ENCODE measurements at regions not wholly inside any gene's neighbourhood (a gene's known extent, or its start where the extent isn't known, plus 50 kb on each side); places are given as distances from the start of the nearest gene placed in this dataset.

DNA sequence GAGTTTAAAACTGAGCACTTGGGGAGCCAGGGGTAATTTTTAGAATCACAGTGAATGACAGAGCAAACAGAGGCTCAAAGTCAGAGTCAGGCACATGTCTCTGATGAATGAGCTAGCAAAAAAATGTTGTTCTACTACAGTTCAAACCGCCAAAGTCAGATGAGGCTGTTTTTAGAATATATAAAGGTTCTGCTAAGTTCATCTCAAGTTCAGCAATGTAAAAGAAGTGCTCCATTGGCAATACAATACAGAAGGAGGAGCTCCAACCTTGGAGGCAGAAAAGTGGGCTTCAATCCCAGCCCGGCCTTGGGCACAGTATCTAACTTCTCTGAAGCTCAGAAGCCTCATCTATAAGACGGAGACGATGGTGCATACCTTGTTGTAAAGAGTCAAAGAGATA lies 70.1 kb upstream of the IPO5 start:
- no peak for ATAC-seq
- TF ChIP-seq ZFP30 (CRISPR knock-in tag; IDR thresholded peaks at IDR 0.05) (no peak), PPARA (CRISPR knock-in tag; IDR thresholded peaks at IDR 0.05; ENCODE audit: borderline replicate concordance) (no peak), ISL1 (CRISPR knock-in tag; IDR thresholded peaks at IDR 0.05) (no peak), GLIS3 (CRISPR knock-in tag; IDR thresholded peaks at IDR 0.05) (no peak), TCF4 (CRISPR knock-in tag; IDR thresholded peaks at IDR 0.05; ENCODE audit: borderline replicate concordance) (no peak), ZNF8 (CRISPR knock-in tag; IDR thresholded peaks at IDR 0.05) (no peak), ESRRG (CRISPR knock-in tag; IDR thresholded peaks at IDR 0.05) (no peak), ZFP3 (CRISPR knock-in tag; IDR thresholded peaks at IDR 0.05) (no peak), OSR1 (CRISPR knock-in tag; IDR thresholded peaks at IDR 0.05) (no peak), CSDC2 (CRISPR knock-in tag; IDR thresholded peaks at IDR 0.05) (no peak), TOX (CRISPR knock-in tag; IDR thresholded peaks at IDR 0.05; ENCODE audit: borderline replicate concordance) (no peak), BACH2 (CRISPR knock-in tag; IDR thresholded peaks at IDR 0.05; ENCODE audit: borderline replicate concordance) (no peak), ZC3H10 (CRISPR knock-in tag; IDR thresholded peaks at IDR 0.05) (no peak), ZNF565 (CRISPR knock-in tag; conservative IDR thresholded peaks at IDR 0.05; ENCODE audit: low read depth) (no peak), SNAI2 (CRISPR knock-in tag; IDR thresholded peaks at IDR 0.05) (no peak)
- TF ChIP-seq, protein P1, sequence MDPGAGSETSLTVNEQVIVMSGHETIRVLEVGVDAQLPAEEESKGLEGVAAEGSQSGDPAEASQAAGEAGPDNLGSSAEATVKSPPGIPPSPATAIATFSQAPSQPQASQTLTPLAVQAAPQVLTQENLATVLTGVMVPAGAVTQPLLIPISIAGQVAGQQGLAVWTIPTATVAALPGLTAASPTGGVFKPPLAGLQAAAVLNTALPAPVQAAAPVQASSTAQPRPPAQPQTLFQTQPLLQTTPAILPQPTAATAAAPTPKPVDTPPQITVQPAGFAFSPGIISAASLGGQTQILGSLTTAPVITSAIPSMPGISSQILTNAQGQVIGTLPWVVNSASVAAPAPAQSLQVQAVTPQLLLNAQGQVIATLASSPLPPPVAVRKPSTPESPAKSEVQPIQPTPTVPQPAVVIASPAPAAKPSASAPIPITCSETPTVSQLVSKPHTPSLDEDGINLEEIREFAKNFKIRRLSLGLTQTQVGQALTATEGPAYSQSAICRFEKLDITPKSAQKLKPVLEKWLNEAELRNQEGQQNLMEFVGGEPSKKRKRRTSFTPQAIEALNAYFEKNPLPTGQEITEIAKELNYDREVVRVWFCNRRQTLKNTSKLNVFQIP (CRISPR knock-in tag; IDR thresholded peaks at IDR 0.05; ENCODE audit: borderline replicate concordance, low read depth), result no peak
- TF ChIP-seq, protein P2, sequence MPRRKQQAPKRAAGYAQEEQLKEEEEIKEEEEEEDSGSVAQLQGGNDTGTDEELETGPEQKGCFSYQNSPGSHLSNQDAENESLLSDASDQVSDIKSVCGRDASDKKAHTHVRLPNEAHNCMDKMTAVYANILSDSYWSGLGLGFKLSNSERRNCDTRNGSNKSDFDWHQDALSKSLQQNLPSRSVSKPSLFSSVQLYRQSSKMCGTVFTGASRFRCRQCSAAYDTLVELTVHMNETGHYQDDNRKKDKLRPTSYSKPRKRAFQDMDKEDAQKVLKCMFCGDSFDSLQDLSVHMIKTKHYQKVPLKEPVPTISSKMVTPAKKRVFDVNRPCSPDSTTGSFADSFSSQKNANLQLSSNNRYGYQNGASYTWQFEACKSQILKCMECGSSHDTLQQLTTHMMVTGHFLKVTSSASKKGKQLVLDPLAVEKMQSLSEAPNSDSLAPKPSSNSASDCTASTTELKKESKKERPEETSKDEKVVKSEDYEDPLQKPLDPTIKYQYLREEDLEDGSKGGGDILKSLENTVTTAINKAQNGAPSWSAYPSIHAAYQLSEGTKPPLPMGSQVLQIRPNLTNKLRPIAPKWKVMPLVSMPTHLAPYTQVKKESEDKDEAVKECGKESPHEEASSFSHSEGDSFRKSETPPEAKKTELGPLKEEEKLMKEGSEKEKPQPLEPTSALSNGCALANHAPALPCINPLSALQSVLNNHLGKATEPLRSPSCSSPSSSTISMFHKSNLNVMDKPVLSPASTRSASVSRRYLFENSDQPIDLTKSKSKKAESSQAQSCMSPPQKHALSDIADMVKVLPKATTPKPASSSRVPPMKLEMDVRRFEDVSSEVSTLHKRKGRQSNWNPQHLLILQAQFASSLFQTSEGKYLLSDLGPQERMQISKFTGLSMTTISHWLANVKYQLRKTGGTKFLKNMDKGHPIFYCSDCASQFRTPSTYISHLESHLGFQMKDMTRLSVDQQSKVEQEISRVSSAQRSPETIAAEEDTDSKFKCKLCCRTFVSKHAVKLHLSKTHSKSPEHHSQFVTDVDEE (CRISPR knock-in tag; IDR thresholded peaks at IDR 0.05), result no peak
- TF ChIP-seq, protein P3, sequence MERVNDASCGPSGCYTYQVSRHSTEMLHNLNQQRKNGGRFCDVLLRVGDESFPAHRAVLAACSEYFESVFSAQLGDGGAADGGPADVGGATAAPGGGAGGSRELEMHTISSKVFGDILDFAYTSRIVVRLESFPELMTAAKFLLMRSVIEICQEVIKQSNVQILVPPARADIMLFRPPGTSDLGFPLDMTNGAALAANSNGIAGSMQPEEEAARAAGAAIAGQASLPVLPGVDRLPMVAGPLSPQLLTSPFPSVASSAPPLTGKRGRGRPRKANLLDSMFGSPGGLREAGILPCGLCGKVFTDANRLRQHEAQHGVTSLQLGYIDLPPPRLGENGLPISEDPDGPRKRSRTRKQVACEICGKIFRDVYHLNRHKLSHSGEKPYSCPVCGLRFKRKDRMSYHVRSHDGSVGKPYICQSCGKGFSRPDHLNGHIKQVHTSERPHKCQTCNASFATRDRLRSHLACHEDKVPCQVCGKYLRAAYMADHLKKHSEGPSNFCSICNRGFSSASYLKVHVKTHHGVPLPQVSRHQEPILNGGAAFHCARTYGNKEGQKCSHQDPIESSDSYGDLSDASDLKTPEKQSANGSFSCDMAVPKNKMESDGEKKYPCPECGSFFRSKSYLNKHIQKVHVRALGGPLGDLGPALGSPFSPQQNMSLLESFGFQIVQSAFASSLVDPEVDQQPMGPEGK (CRISPR knock-in tag; IDR thresholded peaks at IDR 0.05; ENCODE audit: borderline replicate concordance), result no peak

DNA sequence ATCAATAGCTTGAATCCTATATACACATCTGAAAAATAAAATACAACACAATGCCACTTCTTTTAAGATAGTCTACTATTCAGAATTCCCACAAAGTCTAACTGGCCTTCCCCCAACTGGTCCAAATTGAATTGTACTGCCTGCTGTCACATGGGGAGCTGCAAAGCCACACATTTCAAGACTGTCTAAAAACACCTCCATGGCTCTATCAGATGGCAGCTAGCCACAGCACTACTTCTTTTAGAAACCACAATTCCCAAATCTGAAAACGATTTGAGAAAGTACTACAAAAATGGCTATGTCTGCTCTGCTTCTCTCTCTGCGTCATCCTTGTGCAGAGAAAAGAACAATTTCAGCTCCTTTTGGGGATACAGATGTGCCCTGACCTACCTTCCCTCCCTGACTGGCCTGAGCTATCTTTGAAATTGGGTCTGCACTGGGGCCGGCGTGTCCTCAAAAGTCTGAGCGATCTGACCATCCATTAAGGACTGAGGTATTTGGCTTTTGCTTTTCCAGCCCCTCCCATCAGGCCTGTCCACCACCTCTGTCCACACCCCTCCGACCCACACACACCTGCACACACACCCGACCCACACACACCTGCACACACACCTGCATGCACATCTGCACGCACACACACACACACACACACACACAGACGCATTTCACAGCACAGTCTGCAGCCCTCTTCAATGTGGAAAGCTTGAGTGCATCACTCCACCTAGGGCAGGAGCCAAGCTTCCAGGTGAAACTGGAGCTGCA lies 68.6 kb upstream of the IPO5 start:
- no peak for ATAC-seq
- TF ChIP-seq BACH2 (CRISPR knock-in tag; IDR thresholded peaks at IDR 0.05; ENCODE audit: borderline replicate concordance) (no peak), TOX (CRISPR knock-in tag; IDR thresholded peaks at IDR 0.05; ENCODE audit: borderline replicate concordance) (no peak), TCF4 (CRISPR knock-in tag; IDR thresholded peaks at IDR 0.05; ENCODE audit: borderline replicate concordance) (no peak), ZC3H10 (CRISPR knock-in tag; IDR thresholded peaks at IDR 0.05) (no peak), ZNF8 (CRISPR knock-in tag; IDR thresholded peaks at IDR 0.05) (no peak), ISL1 (CRISPR knock-in tag; IDR thresholded peaks at IDR 0.05) (no peak), ZNF70 (CRISPR knock-in tag; IDR thresholded peaks at IDR 0.05) (no peak)
- TF ChIP-seq, protein P1 (CRISPR knock-in tag; IDR thresholded peaks at IDR 0.05; ENCODE audit: borderline replicate concordance, low read depth), result no peak

DNA sequence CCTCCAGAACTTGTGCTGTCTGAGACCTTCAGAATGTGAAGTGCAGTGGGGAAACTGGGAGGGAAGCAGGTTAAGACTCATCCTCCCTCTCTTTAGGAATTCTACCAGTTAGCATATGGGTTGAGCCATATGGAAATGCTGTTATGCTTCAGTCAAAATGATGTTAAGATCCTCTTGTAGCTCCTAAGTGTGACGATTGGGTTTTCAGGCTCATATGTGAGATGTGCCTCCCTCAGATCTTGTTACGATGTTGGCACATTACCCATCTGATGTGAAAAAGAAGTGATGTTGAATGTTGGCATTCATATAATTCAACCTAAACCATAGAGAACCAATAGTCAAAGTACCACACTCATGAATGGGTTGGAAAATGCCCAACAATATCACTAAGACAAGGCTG lies 67.8 kb upstream of the IPO5 start:
- no peak for ATAC-seq
- TF ChIP-seq RARB (CRISPR knock-in tag; IDR thresholded peaks at IDR 0.05), result no peak
- no peak for TF ChIP-seq ARNTL (CRISPR knock-in tag; IDR thresholded peaks at IDR 0.05; ENCODE audit: borderline replicate concordance, low read depth)
- TF ChIP-seq TOX (CRISPR knock-in tag; IDR thresholded peaks at IDR 0.05; ENCODE audit: borderline replicate concordance), result no peak
- TF ChIP-seq, protein P2 (CRISPR knock-in tag; IDR thresholded peaks at IDR 0.05), result no peak
- no peak for TF ChIP-seq SNAI2 (CRISPR knock-in tag; IDR thresholded peaks at IDR 0.05)
- TF ChIP-seq PPARA (CRISPR knock-in tag; IDR thresholded peaks at IDR 0.05; ENCODE audit: borderline replicate concordance), result no peak
- TF ChIP-seq, protein P1 (CRISPR knock-in tag; IDR thresholded peaks at IDR 0.05; ENCODE audit: borderline replicate concordance, low read depth), result no peak
- no peak for TF ChIP-seq ZFP3 (CRISPR knock-in tag; IDR thresholded peaks at IDR 0.05)
- TF ChIP-seq ZNF565 (CRISPR knock-in tag; conservative IDR thresholded peaks at IDR 0.05; ENCODE audit: low read depth), result no peak
- no peak for TF ChIP-seq TCF4 (CRISPR knock-in tag; IDR thresholded peaks at IDR 0.05; ENCODE audit: borderline replicate concordance)
- TF ChIP-seq, protein P4, sequence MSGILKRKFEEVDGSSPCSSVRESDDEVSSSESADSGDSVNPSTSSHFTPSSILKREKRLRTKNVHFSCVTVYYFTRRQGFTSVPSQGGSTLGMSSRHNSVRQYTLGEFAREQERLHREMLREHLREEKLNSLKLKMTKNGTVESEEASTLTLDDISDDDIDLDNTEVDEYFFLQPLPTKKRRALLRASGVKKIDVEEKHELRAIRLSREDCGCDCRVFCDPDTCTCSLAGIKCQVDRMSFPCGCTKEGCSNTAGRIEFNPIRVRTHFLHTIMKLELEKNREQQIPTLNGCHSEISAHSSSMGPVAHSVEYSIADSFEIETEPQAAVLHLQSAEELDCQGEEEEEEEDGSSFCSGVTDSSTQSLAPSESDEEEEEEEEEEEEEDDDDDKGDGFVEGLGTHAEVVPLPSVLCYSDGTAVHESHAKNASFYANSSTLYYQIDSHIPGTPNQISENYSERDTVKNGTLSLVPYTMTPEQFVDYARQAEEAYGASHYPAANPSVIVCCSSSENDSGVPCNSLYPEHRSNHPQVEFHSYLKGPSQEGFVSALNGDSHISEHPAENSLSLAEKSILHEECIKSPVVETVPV (CRISPR knock-in tag; IDR thresholded peaks at IDR 0.05), result no peak

Data from SK-N-SH treated with all-trans-retinoic acid at 6 μM for 48 hours (cell line).